Gastroesophageal sphincter (tissue), 4 donors: ENCODE measurements at regions not wholly inside any gene's neighbourhood (a gene's known extent, or its start where the extent isn't known, plus 50 kb on each side); places are given as distances from the start of the nearest gene placed in this dataset.

Source experiments
- ATAC-seq: fragments of 150-250 bp; one replicate; pipeline ENCODE4 v1.9.1; 2016; ENCODE audit warnings: mild to moderate bottlenecking, moderate library complexity
- H3K27ac ChIP-seq, 4 donors: fragments of 200-600 bp; sonication (generic) in 3 of 4; 1 replicate in 3 of 4; 2 replicates in 1 of 4; pipeline ENCODE4 v1.5.1; 2016 to 2019
- H3K27me3 ChIP-seq: fragments of 200-600 bp; sonication (generic); one replicate; pipeline ENCODE4 v1.5.1; 2019
- H3K36me3 ChIP-seq, 2 donors: fragments of 200-600 bp; sonication (generic); one replicate each; pipeline ENCODE4 v1.5.1; 2019; ENCODE audit warnings: control low read depth in 1 of 2
- H3K4me1 ChIP-seq, 3 donors: fragments of 200-600 bp; sonication (generic); 1 replicate in 2 of 3; 2 replicates in 1 of 3; pipeline ENCODE4 v1.5.1; 2016 to 2019; ENCODE audit warnings: control low read depth in 2 of 3
- H3K4me3 ChIP-seq, 2 donors: fragments of 200-600 bp; sonication (generic); one replicate each; pipeline ENCODE4 v1.5.1; 2019; ENCODE audit warnings: mild to moderate bottlenecking in 1 of 2, moderate library complexity in 1 of 2
- H3K9me3 ChIP-seq, 3 donors: fragments of 200-600 bp; sonication (generic); one replicate each; pipeline ENCODE4 v1.5.1; 2017 to 2019; ENCODE audit warnings: control low read depth in 2 of 3
- EP300 ChIP-seq: sonication (generic); formaldehyde crosslinking; IDR thresholded peaks from one replicate; pipeline ENCODE4 v1.6.1; 2017; ENCODE audit warnings: antibody characterized with exemption, mild to moderate bottlenecking
- POLR2A ChIP-seq, 2 donors: fragments of 450-650 bp; IDR thresholded peaks; one replicate each; pipeline ENCODE4 v1.6.1; 2017; ENCODE audit warnings: antibody characterized with exemption in 2 of 2, mild to moderate bottlenecking in 2 of 2, moderate library complexity in 1 of 2
- POLR2AphosphoS5 ChIP-seq: sonication (generic); formaldehyde crosslinking; IDR thresholded peaks from one replicate; pipeline ENCODE4 v1.6.1; 2017; ENCODE audit warnings: antibody characterized with exemption
- WGBS, 2 donors: methylation state at CpG; one replicate each; pipeline ENCODE4 v1.1.5; 2018; ENCODE audit warnings: low coverage in 1 of 2; 5-methylcytosine and 5-hydroxymethylcytosine counted together
- TF ChIP-seq, protein P1 (sequence below), 4 experiments: fragments of 200-600 bp in 2 of 4; fragments of 450-650 bp in 2 of 4; sonication (generic) in 1 of 4; IDR thresholded peaks; one replicate each; pipeline ENCODE4 v1.5.1; 2017 to 2019; ENCODE audit warnings: antibody characterized with exemption in 4 of 4, mild to moderate bottlenecking in 2 of 4, moderate library complexity in 2 of 4

DNA sequence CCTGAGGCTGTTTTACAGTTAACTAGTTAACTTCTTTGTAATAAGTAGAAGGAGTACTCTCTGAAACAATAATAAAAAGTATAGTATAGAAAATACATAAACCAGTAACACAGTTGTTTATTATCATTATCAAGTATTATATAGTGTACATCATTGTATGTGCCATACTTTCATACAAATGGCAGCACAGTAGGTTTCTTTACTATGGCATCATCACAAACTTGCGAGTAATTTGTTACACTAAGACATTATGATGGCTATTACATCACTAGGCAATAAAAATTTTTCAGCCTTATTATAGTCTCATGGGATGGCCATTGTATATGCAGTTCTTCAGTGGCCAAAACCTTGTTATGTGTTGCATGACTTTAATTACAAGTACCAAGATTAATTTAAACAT, 1376.5 kb upstream of the ADGRL2 start:
- H3K4me3 ChIP-seq: no peak overlapping the region
- H3K9me3 ChIP-seq: no peaks in the 10 kb centered on the region
- 80 to 93% methylated on average over 1 of the region's 1 CpG for WGBS, 2 donors
- H3K36me3 ChIP-seq: no peaks in the 10 kb centered on the region
- H3K27ac ChIP-seq: no peak overlapping the region
- no peaks in the 10 kb centered on the region for H3K4me1 ChIP-seq
- ATAC-seq: no peak
- TF ChIP-seq EP300 (no peak), POLR2A (IDR thresholded peaks at IDR 0.05) (no peak), POLR2AphosphoS5 (no peak)
- TF ChIP-seq, protein P1, sequence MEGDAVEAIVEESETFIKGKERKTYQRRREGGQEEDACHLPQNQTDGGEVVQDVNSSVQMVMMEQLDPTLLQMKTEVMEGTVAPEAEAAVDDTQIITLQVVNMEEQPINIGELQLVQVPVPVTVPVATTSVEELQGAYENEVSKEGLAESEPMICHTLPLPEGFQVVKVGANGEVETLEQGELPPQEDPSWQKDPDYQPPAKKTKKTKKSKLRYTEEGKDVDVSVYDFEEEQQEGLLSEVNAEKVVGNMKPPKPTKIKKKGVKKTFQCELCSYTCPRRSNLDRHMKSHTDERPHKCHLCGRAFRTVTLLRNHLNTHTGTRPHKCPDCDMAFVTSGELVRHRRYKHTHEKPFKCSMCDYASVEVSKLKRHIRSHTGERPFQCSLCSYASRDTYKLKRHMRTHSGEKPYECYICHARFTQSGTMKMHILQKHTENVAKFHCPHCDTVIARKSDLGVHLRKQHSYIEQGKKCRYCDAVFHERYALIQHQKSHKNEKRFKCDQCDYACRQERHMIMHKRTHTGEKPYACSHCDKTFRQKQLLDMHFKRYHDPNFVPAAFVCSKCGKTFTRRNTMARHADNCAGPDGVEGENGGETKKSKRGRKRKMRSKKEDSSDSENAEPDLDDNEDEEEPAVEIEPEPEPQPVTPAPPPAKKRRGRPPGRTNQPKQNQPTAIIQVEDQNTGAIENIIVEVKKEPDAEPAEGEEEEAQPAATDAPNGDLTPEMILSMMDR (IDR thresholded peaks at IDR 0.05): no peak
- no peaks in the 10 kb centered on the region for H3K27me3 ChIP-seq

DNA sequence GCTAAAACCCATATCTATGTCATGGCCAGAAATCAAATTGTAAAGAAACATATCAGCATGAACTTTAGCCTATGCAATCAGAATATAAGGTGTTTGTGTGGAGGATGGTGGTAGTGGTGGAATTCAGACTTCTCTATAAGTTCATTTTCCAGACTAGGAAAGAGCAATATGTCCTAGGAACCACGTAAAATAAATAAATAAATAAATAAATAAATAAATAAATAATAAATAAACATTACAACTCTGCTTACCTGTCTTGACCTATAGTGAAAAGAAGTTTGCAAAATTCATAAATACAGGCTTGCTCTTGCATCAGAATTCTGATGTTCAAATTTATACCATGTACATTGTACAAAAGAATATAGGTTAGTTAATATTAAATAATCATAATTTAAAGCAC, 1382.6 kb upstream of the ADGRL2 start:
- Histone ChIP-seq H3K27me3 (no peaks in the 10 kb centered on the region), H3K27ac (no peak overlapping the region), H3K4me3 (no peak overlapping the region), H3K4me1 (no peaks in the 10 kb centered on the region), H3K36me3 (no peaks in the 10 kb centered on the region), H3K9me3 (no peaks in the 10 kb centered on the region)
- TF ChIP-seq EP300 (no peak), POLR2A (IDR thresholded peaks at IDR 0.05) (no peak), POLR2AphosphoS5 (no peak)
- TF ChIP-seq, protein P1 (IDR thresholded peaks at IDR 0.05): no peak
- WGBS, 2 donors: 89 to 100% methylated on average over 1 of the region's 1 CpG
- ATAC-seq: no peak

DNA sequence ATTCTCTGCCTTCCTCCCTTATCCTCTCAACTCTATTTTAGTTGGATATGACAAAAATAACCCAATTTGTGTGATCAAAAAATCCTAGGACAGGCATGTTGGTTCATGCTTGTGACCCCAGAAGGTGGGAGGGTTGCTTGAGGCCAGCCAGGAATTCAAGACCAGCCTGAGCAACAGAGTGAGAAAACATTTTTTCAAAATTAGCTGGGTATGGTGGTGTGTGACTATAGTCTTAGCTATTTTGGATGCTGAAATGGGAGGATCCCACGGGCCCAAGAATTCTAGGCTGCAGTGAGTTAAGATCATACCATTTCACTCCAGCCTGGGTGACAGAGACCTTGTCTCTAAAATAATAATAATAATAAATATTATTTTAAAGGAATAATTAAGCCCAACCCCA, 1383.1 kb upstream of the ADGRL2 start:
- Histone ChIP-seq H3K4me1 (no peaks in the 10 kb centered on the region), H3K9me3 (no peaks in the 10 kb centered on the region), H3K4me3 (no peak overlapping the region), H3K27me3 (no peaks in the 10 kb centered on the region), H3K36me3 (no peaks in the 10 kb centered on the region), H3K27ac (no peak overlapping the region)
- TF ChIP-seq, protein P1 (IDR thresholded peaks at IDR 0.05): no peak
- TF ChIP-seq POLR2A (IDR thresholded peaks at IDR 0.05): no peak
- no peak for TF ChIP-seq EP300
- no peak for TF ChIP-seq POLR2AphosphoS5
- 92% methylated on average over 1 of the region's 1 CpG; no CpG with 5 or more reads in 1 of the 2 donors for WGBS, 2 donors
- ATAC-seq: no peak

DNA sequence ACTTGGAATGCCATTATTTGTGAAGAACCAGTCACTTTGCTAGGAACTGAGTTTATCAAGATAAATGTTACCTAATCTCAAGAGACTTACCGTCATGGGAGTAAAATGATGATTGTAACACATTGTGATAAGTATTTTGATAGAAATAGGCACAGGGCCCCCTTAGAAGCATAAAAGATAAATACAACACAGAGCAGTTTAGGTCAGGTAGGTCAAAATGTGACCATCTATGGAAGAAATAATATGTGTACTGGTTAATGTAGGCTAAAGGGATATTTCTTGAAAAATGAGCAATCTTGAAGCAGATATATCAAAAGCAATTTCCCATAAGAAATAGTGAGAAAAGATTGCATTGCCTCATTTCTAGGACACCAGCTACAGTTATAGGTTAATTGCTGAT, 1386.8 kb upstream of the ADGRL2 start:
- Histone ChIP-seq H3K4me3 (no peak overlapping the region), H3K27ac (no peak overlapping the region), H3K9me3 (no peaks in the 10 kb centered on the region), H3K27me3 (no peaks in the 10 kb centered on the region), H3K36me3 (no peaks in the 10 kb centered on the region), H3K4me1 (no peaks in the 10 kb centered on the region)
- no peak for TF ChIP-seq POLR2AphosphoS5
- TF ChIP-seq, protein P1 (IDR thresholded peaks at IDR 0.05): no peak
- no peak for TF ChIP-seq POLR2A (IDR thresholded peaks at IDR 0.05)
- no peak for TF ChIP-seq EP300
- ATAC-seq: no peak
- WGBS, 2 donors: 100% methylated on average over 1 of the region's 1 CpG

DNA sequence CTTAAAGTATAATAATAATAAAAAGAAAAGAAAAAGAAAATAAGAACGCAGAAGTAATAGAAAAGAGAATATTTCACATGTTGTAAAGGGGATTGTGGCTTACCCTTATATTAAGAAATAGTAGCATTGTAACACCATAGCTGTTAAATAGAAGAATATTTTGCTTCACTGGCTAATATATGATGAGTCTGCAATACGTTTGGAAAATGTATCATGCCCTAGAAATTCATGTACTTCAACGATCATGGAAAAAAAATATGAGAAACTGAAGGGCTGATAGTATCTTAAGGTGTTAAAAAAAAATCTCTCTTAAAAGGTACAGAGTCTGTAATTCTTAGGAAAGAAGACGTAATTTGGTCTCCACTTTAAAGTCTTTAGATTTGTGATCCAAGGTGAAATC, 1390.5 kb upstream of the ADGRL2 start:
- no peak overlapping the region for H3K27ac ChIP-seq
- no peaks in the 10 kb centered on the region for H3K4me1 ChIP-seq
- H3K9me3 ChIP-seq: no peaks in the 10 kb centered on the region
- 85 to 96% methylated on average over 4 of the region's 4 CpGs for WGBS, 2 donors
- TF ChIP-seq, protein P1 (IDR thresholded peaks at IDR 0.05): no peak
- TF ChIP-seq EP300: no peak
- TF ChIP-seq POLR2AphosphoS5: no peak
- no peak for TF ChIP-seq POLR2A (IDR thresholded peaks at IDR 0.05)
- no peak for ATAC-seq
- H3K4me3 ChIP-seq: no peak overlapping the region
- no peaks in the 10 kb centered on the region for H3K27me3 ChIP-seq
- no peaks in the 10 kb centered on the region for H3K36me3 ChIP-seq
